ENCODE measurements at regions not wholly inside any gene's neighbourhood (a gene's known extent, or its start where the extent isn't known, plus 50 kb on each side); places are given as distances from the start of the nearest gene placed in this dataset.
"Not testable (repeated sequence)": the region's sequence is repeated elsewhere in the genome, so short reads cannot be mapped to it uniquely, and the experiment has no call there.

DNA sequence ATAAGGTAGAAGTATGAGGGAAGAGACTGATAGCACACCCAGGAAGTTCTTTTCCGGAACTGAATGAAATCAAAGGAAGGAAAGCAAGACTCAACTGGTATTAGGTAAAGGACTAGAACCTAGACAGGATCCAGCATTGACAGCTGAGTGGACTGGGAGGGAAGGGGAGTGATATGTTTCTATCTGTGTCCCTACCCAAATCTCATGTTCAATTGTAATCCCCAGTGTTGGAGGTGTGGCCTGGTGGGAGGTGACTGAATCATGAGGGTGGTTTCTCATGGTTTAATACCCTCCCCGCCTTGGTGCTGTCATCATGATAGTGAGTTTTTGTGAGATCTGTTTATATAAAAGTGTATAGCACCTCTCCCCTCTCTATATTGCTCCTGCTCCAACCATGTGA is 415.9 kb upstream of the KCNMB2 start:
- TF ChIP-seq POLR2AphosphoS5 (IDR thresholded peaks at IDR 0.05; ENCODE audit: low read depth, low read length) = no peak
- TF ChIP-seq TAF1 (IDR thresholded peaks at IDR 0.05; ENCODE audit: borderline replicate concordance, low read depth, low read length) = no peak
- TF ChIP-seq POLR2A (IDR thresholded peaks at IDR 0.05; ENCODE audit: low read depth, low read length) = no peak
- DNase-seq (ENCODE audit: insufficient read length) (no peak), FAIRE-seq (no peak)

DNA sequence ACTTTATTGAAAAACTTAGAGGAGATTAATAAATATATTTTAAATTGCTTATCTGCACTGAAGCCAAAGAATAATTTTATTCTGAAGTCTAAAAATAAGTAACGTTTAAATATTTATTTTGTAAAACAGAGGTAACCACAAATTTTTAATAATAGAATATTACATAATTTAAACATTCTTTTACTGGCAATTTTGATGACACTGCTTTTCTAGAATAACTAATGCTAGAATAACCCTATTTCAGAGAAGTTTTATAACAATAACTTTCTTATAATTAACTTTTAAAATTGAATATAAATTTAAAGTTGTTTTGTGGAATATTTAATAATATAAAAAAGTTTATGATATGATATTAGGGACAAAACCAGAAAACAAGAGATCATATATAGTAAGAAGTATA is 409.6 kb upstream of the KCNMB2 start:
- no peak for TF ChIP-seq POLR2AphosphoS5 (IDR thresholded peaks at IDR 0.05; ENCODE audit: low read depth, low read length)
- no peak for TF ChIP-seq TAF1 (IDR thresholded peaks at IDR 0.05; ENCODE audit: borderline replicate concordance, low read depth, low read length)
- no peak for TF ChIP-seq POLR2A (IDR thresholded peaks at IDR 0.05; ENCODE audit: low read depth, low read length)
- DNase-seq (ENCODE audit: insufficient read length) (no peak), FAIRE-seq (no peak)

DNA sequence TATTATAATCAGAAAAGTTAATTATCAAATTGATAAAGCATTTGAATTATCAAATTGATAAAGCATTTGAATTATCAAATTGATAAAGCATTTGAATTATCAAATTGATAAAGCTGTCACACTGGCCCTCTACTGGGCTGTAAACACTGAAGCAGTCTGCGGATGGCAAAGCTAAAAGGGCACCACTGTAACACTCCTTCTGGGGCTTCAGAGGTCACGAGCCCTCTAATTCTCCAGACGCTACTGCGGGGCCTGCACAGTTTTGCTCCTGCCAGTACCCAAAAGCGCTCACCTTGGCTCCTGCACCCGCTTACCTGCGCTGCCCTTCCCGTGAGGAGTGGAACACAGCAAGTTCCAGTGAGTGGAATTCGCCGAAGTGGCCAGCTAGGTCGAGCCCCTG is 409.0 kb upstream of the KCNMB2 start:
- no peak for FAIRE-seq
- no peak for TF ChIP-seq TAF1 (IDR thresholded peaks at IDR 0.05; ENCODE audit: borderline replicate concordance, low read depth, low read length)
- no peak for TF ChIP-seq POLR2A (IDR thresholded peaks at IDR 0.05; ENCODE audit: low read depth, low read length)
- no peak for TF ChIP-seq POLR2AphosphoS5 (IDR thresholded peaks at IDR 0.05; ENCODE audit: low read depth, low read length)

DNA sequence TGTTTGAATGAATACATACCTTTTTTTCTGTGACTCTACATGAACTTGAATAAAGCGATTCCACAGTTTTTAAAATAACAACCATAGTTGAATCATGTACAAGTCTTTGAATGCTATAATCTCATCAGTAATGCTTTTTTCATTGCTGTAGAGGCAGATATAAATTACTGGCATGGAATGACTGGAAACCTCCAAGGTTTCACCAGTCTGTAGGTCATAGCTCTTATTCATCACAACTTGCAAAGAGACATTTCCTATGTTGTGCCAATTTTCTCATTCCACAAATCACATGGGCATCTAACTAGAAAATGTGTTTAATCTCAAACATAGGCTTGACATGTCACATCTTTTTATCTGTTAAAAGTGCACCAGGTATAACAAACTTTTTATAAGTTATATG is 407.1 kb upstream of the KCNMB2 start:
- no peak for FAIRE-seq
- no peak for DNase-seq (ENCODE audit: insufficient read length)
- TF ChIP-seq TAF1 (IDR thresholded peaks at IDR 0.05; ENCODE audit: borderline replicate concordance, low read depth, low read length) (no peak), POLR2AphosphoS5 (IDR thresholded peaks at IDR 0.05; ENCODE audit: low read depth, low read length) (no peak), POLR2A (IDR thresholded peaks at IDR 0.05; ENCODE audit: low read depth, low read length) (no peak)

More for the DNA sequence above, 409.0 kb upstream of the KCNMB2 start:
- DNase-seq (ENCODE audit: insufficient read length) = no peak

DNA sequence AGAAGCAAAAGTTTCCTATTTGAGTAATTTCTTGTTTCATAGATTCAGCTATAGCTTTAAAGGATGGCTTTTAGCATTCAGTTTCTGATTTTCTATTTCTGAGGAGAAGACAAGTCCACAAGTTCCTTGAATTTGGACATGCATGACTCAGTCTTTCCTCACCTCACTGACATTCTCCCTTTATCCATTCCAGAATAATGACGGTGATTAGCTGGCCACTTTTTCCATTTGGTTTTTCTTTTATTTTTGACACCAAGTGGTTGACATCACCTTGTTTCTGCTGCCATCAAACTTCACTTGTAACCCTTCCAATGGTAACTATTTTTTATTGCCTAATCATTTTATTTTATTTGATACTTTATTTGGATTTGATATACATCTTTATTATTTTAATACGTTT is 404.4 kb upstream of the KCNMB2 start:
- DNase-seq (ENCODE audit: insufficient read length) (no peak), FAIRE-seq (no peak)
- TF ChIP-seq POLR2A (IDR thresholded peaks at IDR 0.05; ENCODE audit: low read depth, low read length) (no peak), POLR2AphosphoS5 (IDR thresholded peaks at IDR 0.05; ENCODE audit: low read depth, low read length) (no peak)

DNA sequence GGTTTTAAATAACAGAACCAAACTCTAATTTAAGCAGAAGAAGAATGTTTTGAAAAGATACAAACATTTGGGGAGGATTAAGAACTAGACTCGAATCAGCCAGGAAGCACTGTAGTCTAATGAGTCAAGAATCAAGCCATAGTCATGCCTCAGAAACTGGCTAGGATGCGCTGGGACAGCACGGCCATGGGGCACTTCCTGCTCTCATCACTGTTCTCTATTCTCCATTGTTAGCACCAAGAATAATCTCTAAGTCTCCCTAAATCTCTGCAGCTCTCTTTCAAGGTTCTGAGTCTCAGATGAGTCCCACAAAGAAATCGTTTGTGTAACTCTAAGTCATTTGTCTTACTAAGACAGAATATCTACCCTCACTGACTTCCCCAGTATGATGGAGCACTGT is 399.0 kb upstream of the KCNMB2 start:
- DNase-seq (ENCODE audit: insufficient read length) (no peak), FAIRE-seq (no peak)
- TF ChIP-seq TAF1 (IDR thresholded peaks at IDR 0.05; ENCODE audit: borderline replicate concordance, low read depth, low read length) = no peak
- no peak for TF ChIP-seq POLR2AphosphoS5 (IDR thresholded peaks at IDR 0.05; ENCODE audit: low read depth, low read length)
- TF ChIP-seq POLR2A (IDR thresholded peaks at IDR 0.05; ENCODE audit: low read depth, low read length) = no peak

DNA sequence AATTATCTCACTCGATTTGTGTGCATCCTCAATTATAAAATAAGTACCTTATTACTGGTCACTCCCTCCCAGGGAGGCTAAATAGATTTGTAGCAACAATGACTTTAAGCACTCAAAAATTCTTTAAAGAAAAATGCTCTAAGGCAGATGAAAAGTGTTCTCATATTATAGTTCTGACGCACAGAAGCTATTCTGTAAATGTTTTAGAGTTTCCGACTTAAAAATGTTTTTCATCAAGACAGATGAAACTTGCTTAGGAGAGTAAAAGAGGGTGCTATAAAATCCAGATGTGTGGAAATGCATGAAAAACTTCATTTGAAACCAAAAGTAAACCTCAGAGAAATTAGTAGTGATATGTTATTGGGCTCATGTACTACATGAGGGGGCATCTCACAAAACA is 398.4 kb upstream of the KCNMB2 start:
- FAIRE-seq = no peak
- DNase-seq (ENCODE audit: insufficient read length) = no peak
- no peak for TF ChIP-seq POLR2A (IDR thresholded peaks at IDR 0.05; ENCODE audit: low read depth, low read length)
- no peak for TF ChIP-seq TAF1 (IDR thresholded peaks at IDR 0.05; ENCODE audit: borderline replicate concordance, low read depth, low read length)
- no peak for TF ChIP-seq POLR2AphosphoS5 (IDR thresholded peaks at IDR 0.05; ENCODE audit: low read depth, low read length)

DNA sequence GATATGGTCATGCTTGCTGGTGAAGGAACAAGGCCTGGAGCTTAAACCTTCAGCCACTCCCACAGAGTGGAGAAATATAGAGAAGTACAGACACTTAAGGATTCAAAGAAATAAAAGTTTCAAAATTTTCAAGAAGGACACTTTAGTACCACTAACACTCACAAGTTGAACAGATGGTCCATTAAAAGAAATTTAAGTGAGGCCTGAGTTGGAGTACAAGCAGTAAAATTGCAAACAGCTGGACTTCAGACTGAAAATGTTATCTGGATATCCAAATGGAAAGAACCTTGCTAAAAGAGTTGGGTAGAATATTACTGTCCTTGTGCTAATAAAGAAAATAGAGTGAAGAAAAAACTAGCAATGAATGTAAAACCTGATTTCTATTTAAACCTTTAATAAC is 397.1 kb upstream of the KCNMB2 start:
- FAIRE-seq (no peak), DNase-seq (ENCODE audit: insufficient read length) (no peak)
- no peak for TF ChIP-seq POLR2AphosphoS5 (IDR thresholded peaks at IDR 0.05; ENCODE audit: low read depth, low read length)

DNA sequence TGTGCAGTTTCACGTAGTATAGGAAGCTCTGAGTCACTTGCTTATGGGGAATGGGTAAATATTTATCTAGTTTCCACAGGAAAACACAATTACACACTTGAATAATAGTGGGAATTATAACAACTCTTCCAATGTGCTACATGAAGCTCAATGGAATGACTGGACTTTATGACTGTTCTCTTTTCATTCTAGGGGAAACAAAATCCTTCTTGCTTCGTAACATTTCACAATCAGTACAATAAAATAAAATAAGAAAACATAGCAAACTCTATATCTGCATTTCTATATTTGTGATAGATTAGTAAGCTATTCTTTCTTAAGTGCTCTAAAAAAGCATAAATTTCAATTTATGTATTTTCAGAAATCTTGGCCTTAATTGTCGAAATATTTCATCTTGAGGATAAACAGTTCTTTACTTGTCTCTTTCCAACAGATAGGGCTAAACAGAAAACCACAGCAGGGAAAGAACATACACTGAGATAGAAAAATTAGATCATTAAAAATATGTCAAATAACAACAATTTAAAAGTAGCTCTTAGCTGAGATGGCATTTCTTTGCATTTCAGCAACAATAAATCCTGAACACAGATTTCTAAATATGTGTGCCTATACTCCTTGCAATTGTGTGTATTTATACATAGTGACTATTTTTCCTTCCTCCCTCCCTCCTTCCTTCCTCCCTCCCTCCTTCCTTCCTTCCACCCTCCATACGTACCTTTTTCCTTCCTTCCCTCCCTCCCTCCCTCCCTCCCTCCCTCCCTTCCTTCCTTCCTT is 395.5 kb upstream of the KCNMB2 start:
- FAIRE-seq = no peak
- no peak for DNase-seq (ENCODE audit: insufficient read length)

DNA sequence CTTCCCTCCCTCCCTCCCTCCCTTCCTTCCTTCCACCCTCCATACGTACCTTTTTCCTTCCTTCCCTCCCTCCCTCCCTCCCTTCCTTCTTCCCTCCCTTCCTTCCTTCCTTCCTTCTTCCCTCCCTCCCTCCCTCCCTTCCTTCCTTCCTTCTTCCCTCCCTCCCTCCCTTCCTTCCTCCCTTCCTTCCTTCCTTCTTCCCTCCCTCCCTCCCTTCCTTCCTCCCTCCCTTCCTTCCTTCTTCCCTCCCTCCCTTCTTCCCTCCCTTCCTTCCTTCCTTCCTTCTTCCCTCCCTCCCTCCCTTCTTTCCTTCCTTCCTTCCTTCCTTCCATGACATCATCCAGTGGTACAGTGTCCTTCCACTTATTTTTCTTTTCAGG is 394.9 kb upstream of the KCNMB2 start:
- FAIRE-seq; DNase-seq (ENCODE audit: insufficient read length): not testable (repeated sequence)

More for the DNA sequence above, 395.5 kb upstream of the KCNMB2 start:
- no peak for TF ChIP-seq TAF1 (IDR thresholded peaks at IDR 0.05; ENCODE audit: borderline replicate concordance, low read depth, low read length)
- no peak for TF ChIP-seq POLR2AphosphoS5 (IDR thresholded peaks at IDR 0.05; ENCODE audit: low read depth, low read length)
- no peak for TF ChIP-seq POLR2A (IDR thresholded peaks at IDR 0.05; ENCODE audit: low read depth, low read length)

DNA sequence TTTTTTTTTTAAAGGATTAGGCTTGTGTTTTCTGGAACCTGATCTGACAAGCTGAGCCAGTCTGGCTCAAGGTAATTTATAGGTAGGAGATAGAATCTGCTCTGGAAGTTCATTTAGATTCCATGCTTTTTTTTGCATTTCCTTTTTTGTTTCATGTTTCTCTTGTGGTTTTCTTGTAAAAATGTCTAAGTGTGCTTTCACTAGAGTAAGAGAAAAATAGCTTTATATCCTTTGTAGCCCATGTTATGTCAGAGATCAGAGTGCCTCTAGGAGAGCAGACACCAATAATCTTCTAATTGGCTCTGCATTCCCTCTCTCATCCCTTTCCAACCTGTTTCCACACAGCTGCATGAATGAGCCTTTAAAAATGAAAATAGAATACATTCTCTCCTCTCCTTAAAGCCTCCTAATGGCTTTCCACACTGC is 389.8 kb upstream of the KCNMB2 start:
- TF ChIP-seq TAF1 (IDR thresholded peaks at IDR 0.05; ENCODE audit: borderline replicate concordance, low read depth, low read length) (no peak), POLR2A (IDR thresholded peaks at IDR 0.05; ENCODE audit: low read depth, low read length) (no peak), POLR2AphosphoS5 (IDR thresholded peaks at IDR 0.05; ENCODE audit: low read depth, low read length) (no peak)
- no peak for DNase-seq (ENCODE audit: insufficient read length)

DNA sequence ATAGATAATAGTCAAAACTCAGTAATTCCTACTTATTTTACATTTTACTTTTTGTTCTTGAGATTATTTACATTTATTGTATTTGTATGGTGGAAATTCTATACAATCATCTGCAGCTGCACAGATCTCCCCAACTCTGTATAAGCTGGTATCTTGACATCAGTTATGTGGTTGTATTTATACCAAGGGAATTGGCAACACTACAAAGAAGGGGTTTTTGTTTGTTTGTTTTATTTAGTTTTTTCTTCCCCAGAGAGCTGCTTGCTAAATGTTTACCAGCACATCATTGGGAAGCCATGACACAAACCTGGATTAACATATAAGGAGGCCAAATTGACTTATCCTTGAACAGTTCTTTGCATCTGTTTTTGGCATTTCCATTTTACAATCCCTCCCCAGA is 389.2 kb upstream of the KCNMB2 start:
- FAIRE-seq = no peak

More for the DNA sequence above, 389.8 kb upstream of the KCNMB2 start:
- FAIRE-seq = no peak

More for the DNA sequence above, 389.2 kb upstream of the KCNMB2 start:
- no peak for TF ChIP-seq POLR2A (IDR thresholded peaks at IDR 0.05; ENCODE audit: low read depth, low read length)
- TF ChIP-seq TAF1 (IDR thresholded peaks at IDR 0.05; ENCODE audit: borderline replicate concordance, low read depth, low read length) = no peak
- DNase-seq (ENCODE audit: insufficient read length) = no peak
